DND-41 (cell line): ENCODE measurements at regions not wholly inside any gene's neighbourhood (a gene's known extent, or its start where the extent isn't known, plus 50 kb on each side); places are given as distances from the start of the nearest gene placed in this dataset.

ENCODE experiments used
- CTCF ChIP-seq: IDR thresholded peaks from 2 replicates; pipeline ENCODE4 v1.5.1; 2012; ENCODE audit warnings: borderline replicate concordance, low read length, moderate library complexity, mild to moderate bottlenecking; ENCODE audit not compliant: poor library complexity, severe bottlenecking; ENCODE audit errors: extremely low read depth
- EZH2 ChIP-seq: IDR thresholded peaks from 3 replicates; pipeline ENCODE4 v1.6.1; 2012; ENCODE audit warnings: borderline replicate concordance, low read depth, mild to moderate bottlenecking, moderate library complexity, low read length, inconsistent platforms; ENCODE audit not compliant: severe bottlenecking

- no peak for TF ChIP-seq CTCF
- TF ChIP-seq EZH2 = no peak
Measured at GRCh38 chr13:66087269-66087710, 1142.8 kb downstream of the PCDH9 start.
